COLO668 (cell line): ENCODE measurements at regions not wholly inside any gene's neighbourhood (a gene's known extent, or its start where the extent isn't known, plus 50 kb on each side); places are given as distances from the start of the nearest gene placed in this dataset.
A peak's percentile ranks its signal among the peaks of the same experiment; 100 is the strongest.

Source experiments
- DNase-seq: peaks from one replicate; lab custom pipeline; 2025; ENCODE audit not compliant: unreplicated experiment; lab: John Stamatoyannopoulos, UW

GRCh38 chr3:127384717-127385539, 97.1 kb upstream of the PRR20G start:
- DNase-seq = no peak

- DNase-seq = no peak
These were observed 95.9 kb upstream of the PRR20G start for GRCh38 chr3:127383656-127384179.

GRCh38 chr3:127377801-127378655, 90.2 kb upstream of the PRR20G start:
- DNase-seq = no peak

DNA sequence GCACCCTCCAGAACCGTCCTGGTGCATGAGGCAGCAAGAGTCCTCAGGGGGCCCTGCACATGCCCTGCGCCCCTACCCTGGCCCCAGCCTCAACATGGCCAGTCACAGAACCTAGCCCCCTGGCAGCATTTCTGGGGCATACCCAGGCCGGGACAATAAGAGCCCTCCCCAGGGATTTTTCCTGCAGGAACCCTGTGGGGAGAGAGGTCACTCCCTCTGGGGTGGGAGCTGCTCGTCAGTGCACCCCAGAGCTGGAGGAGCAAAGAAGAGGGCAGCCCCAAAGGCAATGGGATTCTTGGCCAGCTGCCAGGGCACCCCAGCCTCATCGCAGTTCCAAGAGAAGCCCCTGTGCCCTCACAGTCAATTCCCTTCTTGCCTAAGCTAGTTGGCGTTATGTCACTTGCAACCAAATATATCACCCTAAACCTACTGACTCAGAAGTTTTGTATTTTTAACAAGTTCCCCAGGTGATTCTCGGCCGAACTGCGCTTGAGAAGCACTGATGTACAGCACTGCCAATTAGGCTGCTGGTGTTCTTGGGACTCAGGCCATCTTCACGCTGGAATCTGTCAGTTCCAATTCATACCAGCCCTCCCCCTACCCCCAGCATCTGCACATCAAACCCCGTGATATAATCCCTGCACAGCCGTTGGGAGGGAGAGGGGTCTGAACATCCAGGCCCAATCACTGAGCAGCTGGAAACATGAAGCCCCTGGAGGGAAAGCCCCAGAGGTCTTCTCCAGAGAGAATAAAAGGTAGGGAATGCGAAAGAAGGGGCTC, 87.5 kb upstream of the PRR20G start:
- no peak for DNase-seq

GRCh38 chr3:127374086-127375010, 86.5 kb upstream of the PRR20G start:
- DNase-seq = peak; percentile 8

- DNase-seq = no peak
These were observed 85.7 kb upstream of the PRR20G start for GRCh38 chr3:127373441-127374085.

- DNase-seq = no peak
These were observed 84.0 kb upstream of the PRR20G start for GRCh38 chr3:127371846-127372245.

GRCh38 chr3:127371334-127371733, 83.5 kb upstream of the PRR20G start:
- no peak for DNase-seq

DNA sequence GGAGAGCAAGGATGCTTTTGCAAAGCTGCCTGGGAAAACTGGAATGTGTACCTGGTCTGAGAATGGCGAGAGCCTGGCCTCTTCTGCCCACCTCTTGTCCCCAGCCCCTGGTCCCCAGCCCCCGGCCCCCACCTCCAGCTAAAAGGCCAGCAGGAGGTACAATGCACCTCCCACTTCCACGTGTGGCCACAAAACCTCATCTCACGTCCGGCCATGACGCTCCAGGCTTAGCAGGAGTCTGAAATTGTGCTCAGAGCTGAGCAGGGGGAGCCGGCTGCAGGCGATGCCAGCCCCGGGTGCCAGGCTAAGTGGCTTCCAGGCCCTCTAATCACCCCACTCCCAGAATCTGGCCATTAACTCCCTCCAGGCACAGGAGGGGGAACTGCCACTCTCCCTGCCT, 83.1 kb upstream of the PRR20G start:
- DNase-seq = no peak

DNA sequence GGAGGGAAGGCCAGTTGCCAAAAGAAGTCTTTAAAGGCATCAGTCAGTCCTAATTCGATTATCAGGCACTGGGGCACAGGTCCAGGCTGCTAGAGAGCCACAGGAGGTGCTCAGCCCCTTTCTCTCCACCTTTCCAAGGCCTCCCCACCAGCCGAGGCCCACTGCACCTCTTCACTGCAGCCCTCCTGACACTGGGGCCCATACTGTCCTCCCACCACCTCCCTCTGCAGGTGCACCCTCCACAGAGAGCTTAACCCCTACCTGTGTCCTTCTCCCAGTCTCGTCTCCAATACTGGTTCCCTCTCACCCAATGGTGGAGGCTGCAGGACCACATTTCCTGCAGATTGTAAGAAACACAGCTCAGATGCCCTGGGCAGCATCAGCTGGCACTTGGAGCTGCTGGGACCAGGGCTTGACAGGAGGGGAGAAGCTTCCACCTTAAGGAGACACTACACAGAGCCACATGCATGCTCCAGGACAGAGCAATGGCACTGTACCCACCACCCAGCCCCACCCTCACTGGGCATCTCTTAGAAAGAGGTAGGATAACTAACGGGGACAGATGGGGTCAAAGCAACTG, 81.6 kb upstream of the PRR20G start:
- DNase-seq = no peak

GRCh38 chr3:127368186-127369032, 80.6 kb upstream of the PRR20G start:
- DNase-seq = no peak

- no peak for DNase-seq
These were observed 79.7 kb upstream of the PRR20G start for GRCh38 chr3:127367593-127367992.

- no peak for DNase-seq
These were observed 78.5 kb upstream of the PRR20G start for GRCh38 chr3:127366383-127366782.

DNA sequence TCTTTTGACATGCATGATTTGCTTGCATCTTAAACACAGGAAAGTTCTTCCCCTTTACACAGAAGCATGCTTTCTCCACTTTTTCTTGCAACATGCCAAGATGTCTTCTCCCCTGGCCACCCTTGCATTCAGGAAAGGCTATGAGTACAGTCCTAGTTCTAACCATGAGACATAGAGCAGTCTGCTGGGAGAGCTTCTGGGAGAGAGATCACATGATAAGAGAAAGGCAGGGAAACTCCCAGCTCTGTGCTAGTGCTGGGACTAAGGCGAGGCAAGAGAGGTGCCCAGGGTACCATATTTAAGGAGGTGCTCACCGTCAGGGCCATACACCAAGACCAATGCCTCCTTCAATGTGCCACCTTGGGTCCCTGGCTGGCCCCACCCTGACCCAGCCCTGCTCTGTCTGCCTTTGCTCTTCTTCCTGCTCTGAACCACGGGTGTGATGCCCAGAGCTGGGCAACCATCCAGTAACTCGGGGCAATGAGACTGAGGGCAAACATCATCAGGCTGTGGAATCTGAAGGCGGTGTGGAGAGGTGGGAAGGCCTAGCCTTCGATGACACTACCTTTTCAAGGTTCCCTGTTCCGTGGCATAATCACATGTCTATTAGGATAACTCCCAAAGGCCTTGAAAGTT, 77.4 kb upstream of the PRR20G start:
- DNase-seq = no peak

GRCh38 chr3:127363891-127364290, 76.0 kb upstream of the PRR20G start:
- no peak for DNase-seq

DNA sequence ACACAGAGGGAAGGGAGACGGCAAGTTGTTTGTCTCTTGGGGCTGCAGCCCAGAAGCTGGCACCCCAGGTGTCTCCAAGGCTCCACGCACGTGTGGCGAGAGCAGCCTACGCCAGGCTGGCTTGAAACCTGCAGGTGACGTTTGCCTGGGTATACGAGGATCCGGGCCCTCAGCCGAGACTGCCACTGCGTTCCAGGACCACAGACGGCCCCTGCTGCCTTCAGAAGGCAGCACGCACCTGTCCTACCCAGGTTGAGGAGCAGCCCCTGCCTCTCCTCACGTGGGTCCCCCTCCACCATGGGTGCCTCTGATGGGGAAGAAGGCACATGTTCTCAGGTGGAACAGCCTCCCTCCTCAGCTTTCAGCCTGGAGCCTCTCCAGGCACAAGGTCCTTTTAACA, 75.3 kb upstream of the PRR20G start:
- no peak for DNase-seq

GRCh38 chr3:127360647-127361046, 72.8 kb upstream of the PRR20G start:
- no peak for DNase-seq

DNA sequence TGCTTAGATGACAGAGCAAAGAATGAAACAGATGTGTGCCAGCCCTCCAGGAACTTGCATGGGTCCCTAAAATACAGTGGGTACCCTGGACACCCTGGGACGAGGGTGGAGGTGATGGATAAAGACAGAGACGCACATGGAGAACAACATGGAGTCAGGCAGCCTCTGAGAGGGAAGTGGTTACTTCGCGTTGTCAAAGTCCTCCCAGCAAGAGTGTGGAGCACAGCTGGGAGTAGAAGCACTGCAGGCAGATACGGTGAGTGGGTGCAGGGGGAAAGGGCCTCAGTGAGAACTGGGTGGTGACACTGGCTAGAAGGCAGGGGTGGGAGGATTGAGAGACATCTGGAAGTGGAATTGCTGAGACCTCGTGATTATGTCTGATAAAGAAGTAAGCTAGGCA, 70.8 kb upstream of the PRR20G start:
- DNase-seq = no peak
